ENCODE measurements at regions not wholly inside any gene's neighbourhood (a gene's known extent, or its start where the extent isn't known, plus 50 kb on each side); places are given as distances from the start of the nearest gene placed in this dataset.
"Not testable (repeated sequence)": the region's sequence is repeated elsewhere in the genome, so short reads cannot be mapped to it uniquely, and the experiment has no call there.

DNA sequence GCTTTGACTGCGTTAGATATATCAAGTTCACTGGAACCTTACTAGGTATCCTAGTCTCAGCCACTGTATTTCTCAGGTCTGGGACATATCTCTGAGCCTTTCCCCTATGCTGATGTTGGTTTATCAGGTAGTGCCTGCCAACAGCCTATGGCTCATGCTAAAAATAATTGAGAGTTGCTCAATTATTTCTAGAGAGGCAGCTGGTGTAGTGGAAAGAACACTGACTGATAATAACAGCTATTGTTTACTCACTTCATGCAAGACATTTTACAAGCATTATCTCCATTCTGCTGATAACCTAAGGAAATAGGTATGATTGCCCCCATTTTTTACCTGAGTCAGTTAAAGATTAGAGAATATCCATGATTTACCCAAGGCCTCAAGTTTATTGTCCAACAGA lies 231.4 kb downstream of the LRRN1 start:
- no peak for DNase-seq

DNA sequence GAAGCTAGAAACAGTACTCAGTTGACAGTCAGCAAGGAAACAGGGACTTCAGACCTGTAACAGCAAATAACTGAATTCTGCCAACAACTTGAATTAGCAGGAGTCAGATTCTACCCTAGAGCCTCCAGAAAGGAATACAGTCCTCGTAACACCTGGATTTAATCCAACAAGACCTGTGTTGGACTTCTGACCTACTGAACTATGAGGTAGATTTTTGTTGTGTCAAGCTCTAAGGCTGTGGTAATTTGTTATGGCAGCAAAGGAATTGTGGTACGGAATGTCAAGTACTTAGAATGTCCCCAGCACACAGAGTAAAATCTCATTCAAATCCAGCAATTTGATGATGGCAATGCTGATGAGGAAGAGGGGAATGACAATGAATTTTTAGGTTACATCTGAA lies 234.1 kb downstream of the LRRN1 start:
- no peak for DNase-seq

- no peak for DNase-seq
Observed at GRCh38 chr3:4036046-4036445, 236.8 kb downstream of the LRRN1 start.

DNA sequence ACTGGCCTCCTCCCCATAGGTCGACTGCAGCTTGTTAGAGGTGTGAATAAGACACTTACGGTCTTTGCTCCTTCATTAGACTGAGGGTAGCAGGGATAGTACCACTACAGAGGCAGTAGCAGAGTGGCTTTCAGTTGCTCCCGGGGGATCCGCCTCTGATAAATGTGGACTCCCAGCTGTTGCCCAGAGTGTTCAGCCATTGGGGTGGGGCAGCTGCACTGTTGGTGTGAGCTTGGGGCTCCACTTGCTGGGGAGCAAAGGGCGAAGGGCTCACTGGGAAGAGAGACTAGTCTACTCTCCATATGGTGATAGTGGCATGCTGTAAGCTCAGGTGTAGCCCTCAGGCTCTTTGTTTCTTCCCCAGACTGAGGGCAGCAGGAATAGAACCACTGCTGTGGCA lies 239.1 kb downstream of the LRRN1 start:
- DNase-seq = no peak

- DNase-seq = no peak
Observed at GRCh38 chr3:4042070-4042469, 242.8 kb downstream of the LRRN1 start.

DNA sequence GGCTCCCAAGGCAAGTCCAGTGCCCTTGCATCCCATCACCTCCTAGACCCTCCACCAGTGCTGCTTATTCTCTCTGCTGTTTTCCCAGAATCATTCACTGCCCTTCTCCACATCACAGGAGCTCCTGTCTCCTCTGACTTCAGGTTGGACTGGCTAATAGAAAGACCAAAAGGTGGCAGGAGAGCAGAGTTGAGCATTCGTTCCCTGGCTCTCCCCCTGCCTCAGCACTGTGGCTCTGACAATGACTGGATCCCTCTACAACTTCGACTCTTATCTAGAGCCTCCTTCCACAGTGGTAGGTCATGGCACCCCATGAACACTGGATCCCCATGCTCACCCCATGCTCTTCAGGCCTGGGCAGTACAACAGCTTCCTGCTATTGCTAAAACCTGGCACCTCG lies 243.6 kb downstream of the LRRN1 start:
- DNase-seq = no peak

DNA sequence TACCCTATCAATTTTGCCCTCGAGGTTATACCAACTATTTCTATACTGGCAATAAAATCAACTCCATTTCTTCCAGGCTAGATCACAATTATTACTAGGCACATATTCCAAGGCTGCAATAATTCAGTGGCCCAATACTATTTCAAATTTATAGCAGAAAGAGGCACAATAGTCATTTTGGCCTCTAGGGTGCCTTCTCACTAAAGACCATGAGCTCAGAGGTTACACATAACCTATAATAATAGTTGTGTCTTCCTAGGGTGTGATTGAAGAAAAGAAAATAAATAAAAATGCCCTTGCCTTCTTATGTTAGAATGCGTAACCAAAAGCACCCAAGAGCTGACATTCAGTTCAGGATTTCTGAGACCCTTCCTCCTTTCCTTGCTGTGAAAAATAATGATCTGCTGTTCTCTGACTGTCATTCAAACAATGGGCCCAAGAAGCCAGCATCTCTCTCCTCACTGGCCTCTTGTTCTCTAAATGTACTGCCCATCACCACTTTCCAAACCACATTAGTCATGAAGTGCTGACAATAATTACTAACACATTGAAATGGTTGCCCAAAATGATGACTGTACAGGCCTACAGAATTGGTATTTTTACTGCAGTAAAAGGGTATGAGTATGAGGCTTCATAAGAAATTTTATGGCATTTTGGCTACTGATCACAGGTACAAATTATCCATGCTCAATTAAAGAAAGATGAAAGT lies 244.8 kb downstream of the LRRN1 start:
- DNase-seq = no peak

DNA sequence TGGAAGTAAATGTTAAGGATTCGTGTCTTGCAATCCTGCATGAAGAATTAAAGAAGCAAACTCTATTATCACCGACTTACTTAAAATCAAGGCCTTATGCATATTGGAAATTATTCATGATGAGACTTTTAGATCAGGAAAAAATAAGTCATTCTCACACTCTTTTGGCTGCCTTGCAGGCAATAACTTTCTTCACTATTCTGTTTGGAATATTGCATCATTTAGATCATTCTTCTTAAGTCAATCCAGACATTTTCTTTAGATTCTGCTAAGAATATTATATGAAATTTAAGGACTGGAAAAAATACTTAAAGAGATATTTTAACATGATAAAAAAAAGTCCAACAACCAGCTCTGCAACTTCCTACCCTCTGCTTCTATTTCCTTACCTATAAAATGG lies 245.4 kb downstream of the LRRN1 start:
- no peak for DNase-seq

- DNase-seq = no peak
Observed at GRCh38 chr3:4045756-4046155, 246.5 kb downstream of the LRRN1 start.

DNA sequence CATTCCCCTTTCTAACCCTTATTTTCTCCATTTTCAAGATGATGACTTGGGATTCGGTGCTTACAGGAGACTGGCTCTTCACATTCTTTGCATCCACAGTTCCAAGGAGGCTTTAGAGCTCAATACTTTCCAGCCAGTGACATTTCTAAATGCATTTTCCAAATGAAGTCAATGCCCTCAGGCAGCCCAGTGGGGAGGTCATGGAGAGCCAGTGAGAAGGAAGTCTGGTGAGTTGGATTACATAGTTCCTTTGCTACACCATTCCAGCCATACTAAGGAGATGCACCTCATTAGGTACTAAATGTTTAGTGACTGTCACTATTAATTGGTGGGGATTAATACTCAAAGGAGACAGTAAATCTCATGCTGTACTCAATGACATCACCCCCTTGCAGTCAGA lies 248.1 kb downstream of the LRRN1 start:
- no peak for DNase-seq

GRCh38 chr3:4052706-4053105 lies 250.5 kb upstream of the SETMAR start:
- no peak for DNase-seq

GRCh38 chr3:4053975-4054374 lies 249.2 kb upstream of the SETMAR start:
- no peak for DNase-seq

GRCh38 chr3:4060064-4060463 lies 243.1 kb upstream of the SETMAR start:
- DNase-seq = no peak

- DNase-seq = no peak
Observed at GRCh38 chr3:4060603-4061002, 242.6 kb upstream of the SETMAR start.

DNA sequence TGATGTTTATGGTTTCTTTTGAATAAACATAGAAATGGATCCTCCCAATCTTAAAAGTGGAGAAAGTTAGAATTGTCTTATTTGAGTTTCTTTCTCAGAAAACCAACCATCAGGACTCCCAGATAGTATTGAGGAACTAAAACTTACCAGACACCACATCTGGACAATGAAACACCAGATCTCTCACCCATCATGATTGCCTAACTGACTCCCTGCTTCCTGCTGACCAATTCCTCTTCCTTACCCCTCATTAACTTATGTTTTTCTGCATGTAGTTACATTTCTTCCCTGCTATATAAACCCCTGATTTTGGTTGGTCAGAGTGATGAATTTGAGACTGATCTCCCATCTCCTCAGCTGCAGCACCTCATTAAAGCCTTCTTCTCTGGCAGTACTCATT lies 242.0 kb upstream of the SETMAR start:
- no peak for DNase-seq

DNA sequence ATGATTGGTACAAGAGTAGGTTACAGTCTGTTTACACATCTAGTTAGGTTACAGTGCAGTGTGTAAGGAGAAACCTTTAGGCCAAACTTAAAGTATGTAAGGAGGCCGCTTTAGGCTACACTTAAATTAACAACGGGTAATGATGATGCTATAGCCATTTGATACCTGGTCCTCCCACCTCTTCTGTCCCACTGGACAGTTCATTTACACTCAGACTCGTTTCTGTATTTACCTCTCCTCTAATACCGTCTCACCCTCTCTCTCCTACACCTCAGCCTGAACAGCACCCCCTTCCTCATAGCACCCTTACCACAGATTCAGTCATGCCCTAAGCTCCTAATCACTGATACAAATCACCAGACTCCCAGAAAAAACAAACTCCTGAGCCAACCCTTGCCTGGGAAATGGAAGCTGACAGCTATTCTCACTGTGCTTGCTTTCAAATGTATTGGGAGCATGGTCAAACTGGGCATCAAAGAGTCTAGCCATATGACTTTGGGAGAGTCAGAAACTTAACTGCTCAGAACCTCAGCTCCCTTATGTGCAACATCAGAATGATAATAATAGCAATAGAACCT lies 241.3 kb upstream of the SETMAR start:
- no peak for DNase-seq

DNA sequence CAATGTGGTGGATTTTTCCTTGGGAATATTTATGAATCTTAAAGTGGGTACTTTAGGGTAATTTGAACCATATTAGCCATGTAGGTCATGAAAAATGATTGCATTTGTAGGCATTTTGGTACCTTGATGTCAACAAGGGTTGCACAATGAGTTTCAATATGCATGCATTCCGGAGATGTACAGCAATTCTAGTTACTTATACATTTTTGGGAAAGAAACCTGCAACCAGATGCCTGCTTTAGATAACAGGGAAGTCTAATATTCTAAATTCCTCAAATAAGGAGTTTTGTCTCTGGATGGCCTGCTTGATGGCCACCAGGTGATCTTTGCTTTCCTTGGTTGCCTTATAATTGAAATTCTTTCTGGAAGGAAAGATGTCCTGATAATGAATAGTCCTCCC lies 240.5 kb upstream of the SETMAR start:
- no peak for DNase-seq

GRCh38 chr3:4063916-4064574 lies 239.1 kb upstream of the SETMAR start:
- no peak for DNase-seq

DNA sequence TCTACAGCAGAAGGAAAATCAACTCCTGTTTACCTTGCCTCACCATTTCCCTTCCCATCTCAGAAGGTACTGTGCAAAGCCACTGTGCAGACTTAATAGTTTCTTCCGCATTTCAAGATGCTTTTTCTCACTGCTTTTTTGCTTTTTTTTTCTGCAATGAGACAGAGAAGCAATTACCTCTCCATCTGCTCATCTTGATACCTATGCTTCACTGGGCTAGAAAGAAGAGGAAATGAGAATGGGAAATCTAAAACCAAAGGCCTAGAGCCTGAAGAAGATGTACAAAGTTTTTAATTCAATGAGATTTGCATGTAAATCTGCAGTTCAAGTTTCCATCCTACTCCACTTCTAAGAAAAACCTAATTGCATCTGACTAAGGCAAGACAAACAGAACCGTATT lies 238.1 kb upstream of the SETMAR start:
- no peak for DNase-seq

DNA sequence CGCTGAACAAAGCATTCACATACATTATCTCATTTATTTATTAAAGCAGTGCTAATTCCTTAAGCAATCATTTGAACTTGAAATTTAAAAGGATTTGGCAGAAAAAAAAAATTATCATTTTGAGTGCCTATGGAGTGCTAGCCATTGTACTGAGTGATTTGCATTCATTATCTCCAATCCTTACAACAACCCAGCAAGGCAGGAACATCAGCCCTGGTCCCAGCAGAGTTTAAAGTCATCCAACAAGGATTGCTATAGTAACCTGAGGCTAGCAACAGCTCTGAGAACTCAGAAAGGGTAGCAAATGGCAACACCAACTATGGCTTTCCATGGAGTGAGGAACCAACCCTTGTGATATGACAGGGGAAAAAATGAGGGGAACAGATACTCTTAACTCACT lies 237.6 kb upstream of the SETMAR start:
- no peak for DNase-seq

GRCh38 chr3:4067893-4068292 lies 235.3 kb upstream of the SETMAR start:
- DNase-seq = no peak

- no peak for DNase-seq
Observed at GRCh38 chr3:4069796-4070195, 233.4 kb upstream of the SETMAR start.

- DNase-seq = no peak
Observed at GRCh38 chr3:4071481-4072184, 231.5 kb upstream of the SETMAR start.

GRCh38 chr3:4077278-4077677 lies 225.9 kb upstream of the SETMAR start:
- DNase-seq = not testable (repeated sequence)
